Stimulated activated CD4-positive, alpha-beta T cell treated with anti-CD3 and anti-CD28 coated beads, Interleukin-15, amount 100 ng/mL, for 24 hours (primary cell): ENCODE measurements at regions not wholly inside any gene's neighbourhood (a gene's known extent, or its start where the extent isn't known, plus 50 kb on each side); places are given as distances from the start of the nearest gene placed in this dataset.

ENCODE experiments used
- DNase-seq: peaks from one replicate; pipeline ENCODE4 v3.0.0-alpha.2; 2020

- DNase-seq, result no peak
Measured at GRCh38 chr15:77697893-77698292, 65.2 kb upstream of the LINGO1 start.

- DNase-seq, result no peak
Measured at GRCh38 chr15:77696871-77697270, 64.2 kb upstream of the LINGO1 start.

GRCh38 chr15:77695961-77696582 lies 63.4 kb upstream of the LINGO1 start:
- DNase-seq, result no peak

GRCh38 chr15:77695548-77695947 lies 62.8 kb upstream of the LINGO1 start:
- no peak for DNase-seq

- no peak for DNase-seq
Measured at GRCh38 chr15:77693576-77693975, 60.9 kb upstream of the LINGO1 start.

- no peak for DNase-seq
Measured at GRCh38 chr15:77692614-77693013, 59.9 kb upstream of the LINGO1 start.

GRCh38 chr15:77691607-77692006 lies 58.9 kb upstream of the LINGO1 start:
- no peak for DNase-seq

- no peak for DNase-seq
Measured at GRCh38 chr15:77689821-77690220, 57.1 kb upstream of the LINGO1 start.

GRCh38 chr15:77688693-77689092 lies 56.0 kb upstream of the LINGO1 start:
- DNase-seq, result no peak

GRCh38 chr15:77688266-77688665 lies 55.6 kb upstream of the LINGO1 start:
- DNase-seq, result no peak

- no peak for DNase-seq
Measured at GRCh38 chr15:77685082-77685815, 52.5 kb upstream of the LINGO1 start.

GRCh38 chr15:77684341-77685081 lies 51.8 kb upstream of the LINGO1 start:
- DNase-seq, result no peak

- DNase-seq, result no peak
Measured at GRCh38 chr15:77682564-77682963, 49.9 kb upstream of the LINGO1 start.
